ENCODE measurements at regions not wholly inside any gene's neighbourhood (a gene's known extent, or its start where the extent isn't known, plus 50 kb on each side); places are given as distances from the start of the nearest gene placed in this dataset.

GRCh38 chr6:56745971-56746370 is 103.3 kb upstream of the DST start:
- H3K9me3 ChIP-seq, result no peaks in the 10 kb centered on the region
- no peak for TF ChIP-seq CTCF (IDR thresholded peaks at IDR 0.05)
- no peak for TF ChIP-seq POLR2AphosphoS5 (IDR thresholded peaks at IDR 0.05)
- TF ChIP-seq POLR2A (IDR thresholded peaks at IDR 0.05), result no peak
- DNase-seq (ENCODE audit: low spot score in 2 of 2), result no peak
- no peak overlapping the region for H3K4me3 ChIP-seq
- H3K4me1 ChIP-seq, result no peaks in the 10 kb centered on the region
- no peaks in the 10 kb centered on the region for H3K36me3 ChIP-seq
- intact Hi-C loops (cut with DNase I; ENCODE audit: low total_unique reads), result no loop called here
- no peak overlapping the region for H3K27ac ChIP-seq
- no peaks in the 10 kb centered on the region for H3K27me3 ChIP-seq

- Histone ChIP-seq H3K27ac (no peak overlapping the region), H3K9me3 (no peaks in the 10 kb centered on the region), H3K36me3 (no peaks in the 10 kb centered on the region), H3K4me1 (no peaks in the 10 kb centered on the region), H3K27me3 (no peaks in the 10 kb centered on the region), H3K4me3 (no peak overlapping the region)
- no peak for TF ChIP-seq POLR2AphosphoS5 (IDR thresholded peaks at IDR 0.05)
- no peak for TF ChIP-seq POLR2A (IDR thresholded peaks at IDR 0.05)
- no peak for TF ChIP-seq CTCF (IDR thresholded peaks at IDR 0.05)
- DNase-seq (ENCODE audit: low spot score in 2 of 2), result no peak
- intact Hi-C loops (cut with DNase I; ENCODE audit: low total_unique reads), result no loop called here
Measured at GRCh38 chr6:56745081-56745480, 102.4 kb upstream of the DST start.

GRCh38 chr6:56744528-56744927 is 101.8 kb upstream of the DST start:
- Histone ChIP-seq H3K4me1 (no peaks in the 10 kb centered on the region), H3K36me3 (no peaks in the 10 kb centered on the region), H3K27ac (no peak overlapping the region), H3K27me3 (no peaks in the 10 kb centered on the region), H3K9me3 (no peaks in the 10 kb centered on the region), H3K4me3 (no peak overlapping the region)
- intact Hi-C loops (cut with DNase I; ENCODE audit: low total_unique reads), result no loop called here
- no peak for TF ChIP-seq POLR2A (IDR thresholded peaks at IDR 0.05)
- no peak for TF ChIP-seq POLR2AphosphoS5 (IDR thresholded peaks at IDR 0.05)
- no peak for TF ChIP-seq CTCF (IDR thresholded peaks at IDR 0.05)
- no peak for DNase-seq (ENCODE audit: low spot score in 2 of 2)

GRCh38 chr6:56742122-56742791 is 99.6 kb upstream of the DST start:
- Histone ChIP-seq H3K27me3 (no peaks in the 10 kb centered on the region), H3K4me1 (no peaks in the 10 kb centered on the region), H3K27ac (peak overlapping the region; percentile 1 to 25), H3K36me3 (no peaks in the 10 kb centered on the region), H3K9me3 (no peaks in the 10 kb centered on the region), H3K4me3 (peak overlapping the region; percentile 1 to 52 (median 31))
- DNase-seq (ENCODE audit: low spot score in 2 of 2), result no peak
- TF ChIP-seq POLR2A (IDR thresholded peaks at IDR 0.05) (no peak), CTCF (IDR thresholded peaks at IDR 0.05) (no peak), POLR2AphosphoS5 (IDR thresholded peaks at IDR 0.05) (no peak)
- intact Hi-C loops (cut with DNase I; ENCODE audit: low total_unique reads), result no loop called here

- Histone ChIP-seq H3K9me3 (no peaks in the 10 kb centered on the region), H3K36me3 (no peaks in the 10 kb centered on the region), H3K27ac (no peak overlapping the region), H3K4me1 (no peaks in the 10 kb centered on the region), H3K4me3 (no peak overlapping the region), H3K27me3 (no peaks in the 10 kb centered on the region)
- TF ChIP-seq CTCF (IDR thresholded peaks at IDR 0.05) (no peak), POLR2A (IDR thresholded peaks at IDR 0.05) (no peak), POLR2AphosphoS5 (IDR thresholded peaks at IDR 0.05) (no peak)
- intact Hi-C loops (cut with DNase I; ENCODE audit: low total_unique reads), result no loop called here
- DNase-seq (ENCODE audit: low spot score in 2 of 2), result no peak
Measured at GRCh38 chr6:56741472-56741871, 98.8 kb upstream of the DST start.
